ENCODE measurements at regions not wholly inside any gene's neighbourhood (a gene's known extent, or its start where the extent isn't known, plus 50 kb on each side); places are given as distances from the start of the nearest gene placed in this dataset.

GRCh38 chr5:101534491-101535110 lies 631.5 kb upstream of the ST8SIA4 start:
- TF ChIP-seq PRDM4 (CRISPR knock-in tag; IDR thresholded peaks at IDR 0.05; ENCODE audit: borderline replicate concordance) (no peak), ZNF501 (CRISPR knock-in tag; IDR thresholded peaks at IDR 0.05) (no peak), RORA (CRISPR knock-in tag; IDR thresholded peaks at IDR 0.05) (no peak), KDM4B (CRISPR knock-in tag; IDR thresholded peaks at IDR 0.05) (no peak), HNF4G (IDR thresholded peaks at IDR 0.05; ENCODE audit: borderline replicate concordance, low read depth, low read length) (no peak), HNF4G (CRISPR knock-in tag; IDR thresholded peaks at IDR 0.05; ENCODE audit: borderline replicate concordance, low read depth) (no peak), FOSL1 (CRISPR knock-in tag; IDR thresholded peaks at IDR 0.05; ENCODE audit: borderline replicate concordance) (no peak), CTCF (CRISPR knock-in tag; IDR thresholded peaks at IDR 0.05) (no peak), MTA3 (CRISPR knock-in tag; IDR thresholded peaks at IDR 0.05) (no peak), MIER2 (CRISPR knock-in tag; IDR thresholded peaks at IDR 0.05) (no peak), ZFP91 (CRISPR knock-in tag; IDR thresholded peaks at IDR 0.05; ENCODE audit: borderline replicate concordance) (no peak), CSRNP2 (CRISPR knock-in tag; conservative IDR thresholded peaks at IDR 0.05; ENCODE audit: low read depth) (no peak), HNRNPUL1 (IDR thresholded peaks at IDR 0.05; ENCODE audit: low read depth, low read length) (no peak), MNT (IDR thresholded peaks at IDR 0.05) (no peak), ZNF605 (CRISPR knock-in tag; IDR thresholded peaks at IDR 0.05) (no peak)
